Epithelial cell of proximal tubule (primary cell): ENCODE measurements at regions not wholly inside any gene's neighbourhood (a gene's known extent, or its start where the extent isn't known, plus 50 kb on each side); places are given as distances from the start of the nearest gene placed in this dataset.

Experiments
- DNase-seq: peaks from one replicate; pipeline ENCODE4 v3.0.0-alpha.2; 2011; ENCODE audit warnings: low read depth
- H3K4me3 ChIP-seq: 2 replicates; pipeline ENCODE4 v1.5.1; 2011; ENCODE audit warnings: low read depth, mild to moderate bottlenecking, low read length
- CTCF ChIP-seq: conservative IDR thresholded peaks from 2 replicates; pipeline ENCODE4 v1.5.1; 2012; ENCODE audit warnings: low read depth, mild to moderate bottlenecking, low read length

- no peak for TF ChIP-seq CTCF
- no peak overlapping the region for H3K4me3 ChIP-seq
- no peak for DNase-seq
Measured at GRCh38 chr22:26860301-26860700, 202.9 kb downstream of the MIAT start.

GRCh38 chr22:26865021-26865420 lies 207.6 kb downstream of the MIAT start:
- DNase-seq: no peak
- no peak for TF ChIP-seq CTCF
- H3K4me3 ChIP-seq: no peak overlapping the region

- DNase-seq: no peak
- no peak for TF ChIP-seq CTCF
Measured at GRCh38 chr22:26883393-26883792, 226.0 kb downstream of the MIAT start.

GRCh38 chr22:26884921-26885320 lies 227.5 kb downstream of the MIAT start:
- DNase-seq: no peak
- no peak overlapping the region for H3K4me3 ChIP-seq
- TF ChIP-seq CTCF: no peak

More at GRCh38 chr22:26883393-26883792, 226.0 kb downstream of the MIAT start:
- H3K4me3 ChIP-seq: no peak overlapping the region

- TF ChIP-seq CTCF: no peak
- DNase-seq: no peak
Measured at GRCh38 chr22:26885441-26886261, 228.3 kb downstream of the MIAT start.

GRCh38 chr22:26887456-26887855 lies 230.1 kb downstream of the MIAT start:
- H3K4me3 ChIP-seq: no peak overlapping the region
- peak; percentile 79 for DNase-seq
- no peak for TF ChIP-seq CTCF

More at GRCh38 chr22:26885441-26886261, 228.3 kb downstream of the MIAT start:
- H3K4me3 ChIP-seq: no peak overlapping the region

GRCh38 chr22:26887916-26888315 lies 230.5 kb downstream of the MIAT start:
- no peak overlapping the region for H3K4me3 ChIP-seq
- no peak for TF ChIP-seq CTCF
- DNase-seq: peak; percentile 52
